NCI-H2171 (cell line): ENCODE measurements at regions not wholly inside any gene's neighbourhood (a gene's known extent, or its start where the extent isn't known, plus 50 kb on each side); places are given as distances from the start of the nearest gene placed in this dataset.
A peak's percentile ranks its signal among the peaks of the same experiment; 100 is the strongest.
"Not testable (repeated sequence)": the region's sequence is repeated elsewhere in the genome, so short reads cannot be mapped to it uniquely, and the experiment has no call there.

Experiments used
- DNase-seq: peaks from one replicate; lab custom pipeline; 2025; lab: John Stamatoyannopoulos, UW

DNA sequence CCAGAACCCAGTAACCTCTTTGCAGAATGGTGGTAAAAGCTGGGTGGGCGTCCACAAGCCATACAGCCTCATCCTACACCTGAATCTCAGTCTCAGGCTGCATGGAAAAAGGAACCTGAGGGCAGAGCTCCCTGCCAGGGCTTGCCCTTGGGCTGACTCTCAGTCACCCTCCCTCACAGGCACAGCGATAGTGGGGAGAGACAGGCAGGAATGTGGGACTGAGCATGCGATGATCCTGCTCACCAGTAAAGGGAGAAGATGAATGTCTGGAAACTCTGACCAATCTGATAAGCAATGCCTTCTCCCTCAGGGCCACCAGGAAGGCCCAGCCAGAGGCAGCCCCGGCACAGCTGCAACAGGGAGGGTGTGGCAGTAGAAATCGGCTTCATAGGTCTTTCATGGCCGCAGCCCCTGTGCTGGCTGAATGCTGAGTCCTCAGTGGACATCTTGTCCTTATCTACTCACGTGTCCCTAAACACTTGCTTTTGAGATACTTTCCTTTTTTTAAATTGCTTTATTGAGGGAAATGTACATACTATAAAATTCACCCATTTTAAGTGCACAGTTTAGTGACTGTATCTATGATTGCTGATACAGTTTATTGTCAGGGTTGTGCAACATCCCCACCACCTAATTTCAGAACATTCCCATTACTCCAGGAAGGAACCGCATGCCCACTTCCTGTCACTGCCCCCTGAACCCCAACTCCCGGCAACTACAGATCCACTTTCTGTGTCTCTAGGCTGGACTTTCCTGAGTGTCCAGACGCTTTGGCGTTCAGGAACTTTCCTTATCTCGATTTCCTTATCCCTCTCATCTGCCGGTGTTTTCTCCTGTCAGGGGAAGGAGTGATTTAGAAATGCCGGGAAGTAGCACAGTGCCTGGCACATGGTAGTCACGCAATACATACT, 258.1 kb downstream of the PCNX1 start:
- DNase-seq = no peak

DNA sequence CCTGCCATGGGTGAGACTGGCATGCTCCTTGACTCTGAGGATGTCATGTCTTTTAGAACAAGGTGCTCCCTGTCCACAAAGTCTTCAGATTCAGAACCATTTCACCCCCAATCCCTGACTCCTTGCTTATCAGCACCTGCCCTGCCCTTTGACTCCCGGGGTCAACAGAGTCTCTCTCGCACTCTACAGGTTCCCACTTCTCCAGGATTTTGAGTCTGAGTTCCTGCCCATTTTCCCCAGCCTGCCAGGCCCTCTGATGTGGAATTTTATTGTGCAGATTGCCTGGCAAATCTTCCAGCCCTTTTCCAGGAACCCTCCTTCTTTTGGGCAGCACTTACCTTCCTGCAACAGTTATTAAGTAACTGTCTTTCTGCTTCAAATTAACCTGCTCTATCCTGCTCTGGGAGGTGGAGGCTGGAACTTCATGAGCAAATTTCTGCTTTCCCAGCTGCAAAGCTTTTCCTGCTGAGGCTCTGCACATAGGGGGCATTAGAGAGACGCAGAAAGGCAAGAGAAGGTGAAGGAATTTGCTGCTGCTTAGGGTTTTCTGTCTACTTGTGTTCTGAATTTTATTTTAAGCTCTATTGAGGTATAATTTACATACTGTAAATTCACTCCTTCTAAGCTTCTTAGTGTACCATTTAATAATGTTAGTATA, 259.1 kb downstream of the PCNX1 start:
- no peak for DNase-seq

DNA sequence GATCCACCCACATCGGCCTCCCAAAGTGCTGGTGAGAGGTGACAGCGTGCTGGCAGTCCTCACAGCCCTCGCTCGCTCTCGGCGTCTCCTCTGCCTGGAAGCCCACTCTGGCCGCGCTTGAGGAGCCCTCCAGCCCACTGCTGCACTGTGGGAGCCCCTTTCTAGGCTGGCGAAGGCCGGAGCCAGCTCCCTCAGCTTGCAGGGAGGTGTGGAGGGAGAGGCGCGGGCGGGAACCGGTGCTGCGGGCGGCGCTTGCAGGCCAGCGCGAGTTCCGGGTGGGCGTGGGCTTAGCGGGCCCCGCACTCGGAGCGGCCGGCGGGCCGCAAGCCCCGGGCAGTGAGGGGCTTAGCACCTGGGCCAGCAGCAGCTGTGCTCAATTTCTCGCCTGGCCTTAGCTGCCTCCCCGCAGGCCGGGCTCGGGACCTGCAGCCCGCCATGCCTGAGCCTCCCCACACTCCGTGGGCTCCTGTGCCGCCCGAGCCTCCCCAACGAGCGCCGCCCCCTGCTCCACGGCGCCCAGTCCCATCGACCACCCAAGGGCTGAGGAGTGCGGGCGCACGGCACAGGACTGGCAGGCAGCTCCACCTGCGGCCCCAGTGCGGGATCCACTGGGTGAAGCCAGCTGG, 260.2 kb downstream of the PCNX1 start:
- not testable (repeated sequence) for DNase-seq

DNA sequence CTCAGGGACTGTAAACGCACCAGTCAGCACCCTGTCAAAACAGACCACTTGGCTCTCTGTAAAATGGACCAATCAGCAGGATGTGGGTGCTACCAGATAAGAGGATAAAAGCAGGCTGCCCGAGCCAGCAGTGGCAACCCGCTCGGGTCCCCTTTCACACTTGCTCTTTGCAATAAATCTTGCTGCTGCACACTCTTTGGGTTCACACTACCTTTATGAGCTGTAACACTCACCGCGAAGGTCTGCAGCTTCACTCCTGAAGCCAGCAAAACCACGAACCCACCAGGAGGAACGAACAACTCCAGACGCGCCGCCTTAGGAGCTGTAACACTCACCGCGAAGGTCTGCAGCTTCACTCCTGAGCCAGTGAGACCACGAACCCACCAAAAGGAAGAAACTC, 260.9 kb downstream of the PCNX1 start:
- DNase-seq = not testable (repeated sequence)

DNA sequence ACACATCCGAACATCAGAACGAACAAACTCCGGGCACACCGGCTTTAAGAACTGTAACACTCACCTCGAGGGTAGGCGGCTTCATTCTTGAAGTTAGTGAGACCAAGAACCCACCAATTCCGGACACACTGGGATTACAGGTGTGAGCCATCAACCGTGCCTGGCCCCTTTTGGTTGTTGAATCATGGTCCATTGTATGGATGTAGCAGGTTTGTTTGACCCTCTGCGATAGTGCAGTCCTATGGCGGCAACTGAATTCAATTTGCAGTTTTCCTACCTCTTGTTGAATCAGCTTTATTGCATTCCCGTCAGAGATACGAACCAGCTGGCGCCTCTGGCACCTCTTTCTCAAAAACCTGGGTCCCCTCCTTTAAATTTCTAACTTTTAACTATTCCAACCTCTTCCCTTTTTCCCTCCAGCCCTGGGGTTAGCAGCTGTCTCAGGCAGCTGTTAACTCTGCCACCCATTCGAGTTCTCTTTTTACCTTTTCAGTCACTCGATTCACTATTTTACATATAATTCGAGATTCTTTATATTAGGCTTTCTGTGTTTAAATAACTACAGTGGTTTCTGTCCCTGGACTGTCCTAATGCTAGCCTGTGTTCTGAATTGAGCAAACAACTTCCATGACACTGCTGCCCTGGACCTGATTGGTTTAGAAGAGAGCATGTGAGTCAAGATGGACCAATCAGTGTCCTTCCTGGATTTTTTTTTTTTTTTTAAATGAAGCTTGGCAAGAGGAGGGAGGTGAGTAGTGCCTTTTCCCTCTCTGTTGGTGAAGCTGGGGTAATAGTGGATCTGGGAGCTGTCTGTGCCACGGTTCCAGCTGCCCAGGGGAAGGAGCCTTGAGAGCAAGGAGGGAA, 261.5 kb downstream of the PCNX1 start:
- no peak for DNase-seq

DNA sequence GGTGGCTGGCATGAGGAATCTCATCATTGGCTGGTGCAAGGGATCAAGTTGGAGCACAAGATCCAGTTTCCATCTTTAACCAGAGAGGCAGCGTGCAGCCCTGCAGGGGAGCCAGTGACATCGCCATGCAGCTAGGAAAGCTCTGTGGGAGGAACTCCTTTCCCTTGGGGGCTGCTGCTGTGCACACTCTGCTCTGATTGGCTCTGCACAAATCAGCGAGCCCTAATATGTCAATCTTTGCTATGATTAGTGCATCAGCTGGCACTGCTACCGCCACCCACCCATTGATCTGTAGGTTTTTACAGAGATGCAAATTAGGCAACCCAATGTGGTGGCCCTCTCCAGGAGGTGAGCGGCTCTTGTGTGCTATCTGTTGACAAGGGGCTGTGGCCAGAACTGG, 262.6 kb downstream of the PCNX1 start:
- no peak for DNase-seq

DNA sequence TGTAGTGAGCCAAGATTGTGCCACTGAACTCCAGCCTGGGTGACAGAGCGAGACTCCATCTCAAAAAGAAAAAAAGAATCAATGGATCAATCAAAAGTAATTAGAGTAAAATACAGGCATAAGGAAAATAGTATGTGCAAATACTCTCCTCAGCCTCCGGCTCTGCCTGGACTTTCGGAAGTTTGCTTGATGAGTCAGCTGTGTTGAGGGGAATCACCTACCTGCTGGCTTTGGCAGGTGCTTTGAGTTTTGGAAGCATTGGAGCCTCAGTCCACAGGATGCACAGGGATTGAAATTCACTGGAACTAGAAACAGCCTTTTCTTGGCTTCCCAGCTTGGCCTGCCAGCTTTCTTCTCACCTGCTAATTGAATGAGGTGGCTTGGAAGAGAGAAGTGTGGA, 268.2 kb downstream of the PCNX1 start:
- no peak for DNase-seq

DNA sequence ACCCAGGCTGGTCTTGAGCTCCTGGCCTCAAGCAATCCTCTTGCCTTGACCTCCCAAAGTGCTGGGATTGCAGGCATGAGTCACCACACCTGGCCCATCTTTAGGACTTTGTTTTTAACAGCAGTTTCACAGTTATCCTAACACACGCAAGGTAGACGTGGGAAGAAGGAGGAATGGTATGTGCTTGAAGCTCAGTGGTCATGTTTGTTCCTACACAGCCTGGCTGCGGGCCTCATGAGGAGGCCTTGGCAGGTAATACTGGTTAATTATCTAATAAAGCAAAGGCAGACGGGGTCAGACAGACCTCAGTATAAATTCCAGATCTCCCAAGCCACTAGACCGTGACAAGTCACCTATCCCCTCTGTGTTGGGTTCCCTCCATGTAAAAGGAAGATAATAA, 271.8 kb downstream of the PCNX1 start:
- no peak for DNase-seq

DNA sequence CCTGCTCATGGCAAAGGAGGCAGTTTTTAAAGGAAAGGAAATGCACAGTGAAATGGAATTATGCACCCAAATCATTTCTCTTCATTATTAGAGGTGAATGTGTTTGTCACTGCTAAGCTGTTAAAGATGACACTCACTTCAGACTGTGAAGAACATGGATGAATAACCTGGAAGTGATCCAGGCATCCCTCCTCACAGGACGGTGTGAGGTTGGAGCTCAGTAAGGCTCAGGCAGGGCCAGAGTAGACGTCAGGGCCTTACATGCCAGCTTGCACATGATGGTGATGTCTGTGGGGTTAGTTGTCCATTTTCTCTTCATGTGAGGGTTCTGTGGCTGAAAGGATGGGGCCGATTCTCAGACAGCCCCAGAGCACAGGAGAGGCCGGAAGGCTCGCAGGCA, 273.1 kb downstream of the PCNX1 start:
- no peak for DNase-seq

DNA sequence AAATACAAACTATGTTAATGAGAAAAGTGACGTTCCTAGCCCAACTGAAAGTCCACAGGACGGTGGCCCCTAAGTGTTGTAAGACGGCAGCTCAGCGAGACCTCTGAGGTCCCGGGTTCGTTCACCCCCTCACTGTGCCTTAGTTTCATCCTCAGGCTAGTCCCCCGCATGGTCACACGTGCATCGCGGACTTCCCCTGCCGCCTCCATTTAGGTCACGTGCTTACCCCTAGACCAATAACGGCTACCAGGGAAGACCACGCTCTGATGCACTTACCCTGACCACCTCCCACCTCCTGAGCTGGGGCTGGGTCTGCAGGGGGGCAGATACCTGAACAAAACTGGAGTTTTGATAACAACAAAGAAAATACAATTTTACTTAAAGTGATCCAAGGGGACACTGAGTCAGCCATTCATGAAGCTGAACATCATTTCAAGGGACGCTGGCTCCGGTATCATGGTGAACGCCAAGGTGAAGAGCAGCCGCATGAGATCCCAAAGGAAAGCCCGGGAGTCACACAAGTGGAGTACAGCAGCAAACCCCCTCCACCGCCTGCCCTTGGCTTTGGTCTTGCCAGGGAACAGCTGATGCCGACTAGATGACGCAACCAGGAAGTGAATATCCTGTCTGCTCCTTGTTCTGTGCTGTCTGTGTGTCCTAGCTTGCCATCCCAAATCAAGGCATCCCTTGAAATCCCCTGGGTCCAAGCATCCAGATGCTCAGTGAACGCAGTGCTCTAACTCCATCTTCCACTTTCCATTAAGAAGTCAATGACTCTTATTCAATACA, 274.1 kb downstream of the PCNX1 start:
- DNase-seq = no peak

DNA sequence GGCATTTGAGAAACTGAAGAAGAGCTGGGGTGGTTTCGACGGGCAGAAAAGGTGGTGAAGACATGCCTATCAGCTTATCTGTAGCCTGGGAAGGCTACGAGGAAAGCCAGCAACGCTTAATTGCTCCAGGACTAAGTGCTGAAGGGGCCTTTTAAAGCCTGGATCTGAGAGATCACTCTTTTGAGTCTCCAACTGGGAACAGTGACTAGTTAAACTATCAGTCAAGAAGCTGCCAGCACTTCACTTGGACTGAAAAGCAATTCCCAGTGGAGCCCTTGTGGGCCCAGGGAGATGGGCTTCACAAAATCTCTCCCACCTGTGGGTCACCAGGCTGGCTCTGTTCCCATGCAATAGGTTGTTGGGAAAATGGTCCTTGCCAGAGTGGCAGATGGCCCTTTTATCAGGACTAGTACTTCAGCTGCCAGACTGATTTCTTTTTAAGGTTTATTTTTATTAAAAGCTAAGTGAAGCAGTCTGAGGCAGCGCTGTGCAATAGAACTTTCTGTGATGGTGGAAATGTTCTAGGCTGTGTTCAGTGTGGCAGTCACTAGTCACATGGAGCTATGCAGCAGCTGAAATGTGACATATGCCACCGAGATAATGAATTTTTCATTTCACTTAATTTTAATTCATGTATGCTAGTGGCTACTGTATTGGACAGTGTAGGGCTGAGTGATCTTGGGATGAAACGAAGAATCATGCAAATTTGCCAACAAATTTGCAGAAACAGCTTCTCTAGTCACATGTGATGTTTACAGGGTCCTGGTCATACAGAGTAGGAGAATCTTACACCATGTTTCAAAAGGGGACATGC, 276.8 kb downstream of the PCNX1 start:
- peak; percentile 81 for DNase-seq

DNA sequence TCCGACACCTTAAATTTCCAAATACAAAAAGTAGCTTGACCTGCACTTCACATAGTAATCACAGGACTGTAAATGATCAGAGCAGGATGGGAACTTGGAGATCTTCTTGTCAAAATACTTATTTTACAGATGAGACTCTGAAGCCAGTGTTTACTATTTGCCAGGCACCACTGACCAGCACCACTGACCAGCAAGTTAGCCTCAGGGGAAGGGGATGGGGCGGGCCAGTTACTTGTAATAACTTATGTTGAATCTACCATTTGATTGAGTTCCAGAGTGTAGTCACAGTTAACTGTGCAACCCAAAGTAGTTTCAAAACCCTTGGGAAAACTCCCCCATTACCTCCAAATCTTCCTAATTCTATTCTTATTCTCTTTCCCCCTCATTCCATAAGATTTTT, 278.4 kb downstream of the PCNX1 start:
- DNase-seq = no peak

DNA sequence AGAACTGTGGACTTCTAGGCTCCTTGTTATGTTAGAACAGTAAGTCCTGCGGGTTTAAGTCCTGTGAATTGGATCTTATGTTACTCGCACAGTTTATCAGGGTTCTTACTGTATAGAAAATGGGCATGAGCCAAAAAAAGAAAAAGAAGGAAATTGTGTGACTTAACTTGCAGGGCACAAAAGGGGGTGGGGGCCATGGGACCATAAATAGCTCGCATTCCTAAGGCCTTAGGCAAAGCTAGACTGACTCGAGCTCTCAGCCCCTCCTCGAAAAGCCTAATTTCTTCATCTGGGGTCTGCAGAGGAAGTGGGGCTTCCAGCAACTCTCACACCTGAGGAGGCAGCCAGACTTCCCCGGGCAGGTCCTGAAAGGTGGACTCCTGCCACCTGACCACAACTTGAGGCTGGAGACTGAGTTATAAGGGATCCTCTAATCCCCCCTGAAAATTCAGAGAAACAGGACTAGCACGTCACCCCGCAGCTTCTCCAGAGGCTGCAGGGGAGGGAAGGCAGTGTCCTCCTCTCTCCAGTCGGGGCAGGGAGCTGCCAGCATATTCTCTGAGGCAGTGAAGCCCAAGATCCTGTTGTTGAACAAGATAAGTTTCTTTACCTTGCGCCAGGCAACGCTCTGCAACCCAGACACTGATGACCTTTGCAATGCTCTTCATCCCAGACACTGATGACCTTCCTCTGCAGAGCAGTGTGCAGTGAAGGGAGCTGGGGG, 280.5 kb downstream of the PCNX1 start:
- no peak for DNase-seq

DNA sequence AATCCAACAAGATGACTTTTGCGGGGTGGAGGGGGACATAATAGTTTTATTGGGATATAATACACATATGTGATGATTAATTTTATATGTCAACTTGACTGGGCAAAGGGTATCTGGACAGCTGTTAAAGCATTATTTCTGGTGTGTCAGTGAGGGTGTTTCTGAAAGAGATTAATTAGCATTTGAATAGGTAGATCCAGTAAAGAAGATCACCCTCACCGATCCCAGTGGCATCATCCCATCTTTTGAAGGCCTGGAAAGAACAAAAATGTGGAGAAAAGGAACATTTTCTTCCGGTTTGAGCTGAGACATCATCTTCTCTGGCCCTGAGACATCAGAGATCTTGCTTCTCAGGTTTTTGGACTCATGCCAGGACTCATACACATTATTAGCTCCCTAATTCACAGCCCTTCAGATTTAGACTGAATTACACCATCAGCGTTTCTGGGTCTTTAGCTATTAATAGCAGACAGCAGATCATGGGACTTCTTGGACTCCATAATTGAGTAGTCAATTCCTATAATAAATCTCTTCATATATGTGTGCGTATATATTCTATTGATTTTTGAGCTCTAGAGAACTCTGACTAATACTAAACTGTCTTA, 283.6 kb downstream of the PCNX1 start:
- peak; percentile 35 for DNase-seq

DNA sequence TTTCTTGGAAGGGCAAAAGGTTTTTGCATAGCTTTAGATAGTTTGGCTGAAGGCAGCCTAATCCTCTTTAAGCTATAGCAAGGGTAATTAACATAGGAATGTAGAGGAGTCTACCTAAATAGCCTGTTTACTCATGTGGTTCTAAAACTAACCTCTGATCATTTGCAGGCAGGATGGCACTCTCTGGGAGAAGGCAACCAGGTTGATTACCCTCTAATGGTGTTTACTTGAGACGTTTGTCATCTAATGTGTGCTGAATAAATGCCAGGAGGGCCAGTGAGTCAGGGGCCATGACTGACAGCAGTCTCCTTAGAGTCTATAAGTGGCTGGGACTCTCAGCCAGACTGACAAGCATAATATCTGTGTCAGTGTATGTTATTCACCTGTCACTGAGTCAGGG, 286.4 kb downstream of the PCNX1 start:
- no peak for DNase-seq

DNA sequence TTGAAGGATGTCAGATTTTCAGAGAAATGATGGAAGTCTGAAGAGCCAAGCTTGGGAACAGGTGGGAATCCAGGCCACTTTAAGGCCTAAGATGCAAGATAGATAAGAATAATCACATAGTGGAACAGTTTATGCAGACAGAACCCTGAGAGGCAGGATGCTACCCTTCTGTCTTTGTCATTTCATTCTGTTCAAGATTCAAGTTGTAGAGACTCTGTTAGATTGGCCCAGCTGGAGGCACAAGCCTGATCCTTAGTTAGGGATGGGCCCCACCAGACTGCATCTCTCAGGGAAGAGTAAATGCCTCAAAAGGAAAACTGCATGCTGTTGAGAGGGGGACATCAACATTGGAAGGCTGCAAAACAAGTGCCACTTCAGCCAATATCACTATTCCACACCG, 287.0 kb downstream of the PCNX1 start:
- no peak for DNase-seq

DNA sequence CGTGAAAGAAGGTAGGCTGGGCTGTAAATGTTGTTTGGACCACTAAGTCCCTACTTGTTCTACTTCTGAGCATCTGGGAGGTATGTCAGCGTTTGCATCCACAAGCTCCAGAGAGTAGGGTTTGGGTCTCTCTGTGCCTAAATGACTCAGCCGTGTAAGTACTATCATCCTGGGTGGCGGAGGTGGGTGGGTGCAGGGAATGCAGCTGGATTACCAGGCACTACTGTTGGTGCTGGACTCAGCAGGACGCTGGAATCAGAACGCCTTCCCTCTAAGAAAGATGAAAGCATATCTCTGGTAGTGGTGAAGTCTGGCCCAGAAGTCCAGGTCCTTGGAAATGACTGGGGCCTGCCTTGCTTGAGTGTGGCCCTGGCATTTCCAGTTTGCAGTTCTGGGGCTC, 289.7 kb downstream of the PCNX1 start:
- DNase-seq = no peak

DNA sequence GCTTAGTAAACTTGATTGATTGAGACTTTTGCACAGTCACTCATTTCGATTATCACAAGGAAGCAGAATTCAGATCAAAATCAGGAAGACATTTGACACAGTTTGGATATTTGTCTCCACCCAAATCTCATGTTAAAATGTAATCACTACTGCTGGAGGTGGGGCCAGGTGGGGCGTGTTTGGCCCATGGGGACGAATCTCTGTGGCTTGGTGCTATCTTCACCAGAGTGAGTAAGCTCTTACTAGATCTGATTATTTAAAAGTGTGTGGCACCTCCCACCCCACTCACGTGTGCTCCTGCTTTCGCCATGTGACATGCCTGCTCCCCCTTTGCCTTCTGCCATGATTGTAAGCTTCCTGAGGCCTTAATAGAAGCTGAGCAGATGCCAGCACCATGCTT, 291.4 kb downstream of the PCNX1 start:
- DNase-seq = no peak

DNA sequence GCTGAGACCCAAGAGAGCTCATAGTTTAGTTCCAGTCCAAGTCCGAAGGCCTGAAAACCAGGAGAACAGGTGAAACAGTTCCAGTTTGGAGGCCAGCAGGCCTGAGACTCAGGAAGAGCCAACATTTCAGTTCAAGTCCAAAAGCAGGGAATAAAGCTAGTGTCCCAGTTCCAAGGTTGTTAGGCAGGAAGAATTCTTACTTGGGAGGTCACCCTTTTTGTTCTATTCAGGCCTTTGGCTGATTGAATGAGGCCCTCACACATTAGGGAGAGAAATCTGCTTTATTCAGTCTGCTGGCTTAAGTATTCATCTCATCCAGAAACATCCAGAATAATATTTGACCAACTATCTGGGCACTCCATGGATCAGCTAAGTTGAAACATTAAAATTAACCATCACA, 294.6 kb downstream of the PCNX1 start:
- DNase-seq = no peak
